IMR-90 (cell line): ENCODE measurements at regions not wholly inside any gene's neighbourhood (a gene's known extent, or its start where the extent isn't known, plus 50 kb on each side); places are given as distances from the start of the nearest gene placed in this dataset.

Experiments used
- ATAC-seq: fragments of 200-7000 bp; cut with Tn5 transposase; 2 replicates; pipeline ENCODE4 v1.9.1; 2020; ENCODE audit warnings: low read depth, mild to moderate bottlenecking, moderate library complexity
- BruUV-seq: library from RNA; stranded (reverse); fragments of 400-500 nt; replicated peaks from 2 replicates; lab custom pipeline; 2021; lab: Mats Ljungman, UMichigan
- CTCF ChIA-PET: fragments of 300-600 bp; formaldehyde crosslinking; extraction: SDS; loops from one replicate; lab custom pipeline; 2021; ENCODE audit warnings: antibody characterized with exemption; lab: Yijun Ruan, JAX
- POLR2A ChIA-PET: fragments of 300-600 bp; sonication (Branson Sonifier 250); formaldehyde crosslinking; loops from one replicate; lab custom pipeline; 2022; ENCODE audit warnings: antibody characterized with exemption; ENCODE audit not compliant: unreplicated experiment; lab: Charles Lee
- DNase-seq: peaks from one replicate; pipeline ENCODE4 v3.0.0; 2013
- H2AFZ ChIP-seq: replicated peaks from 2 replicates; pipeline ENCODE3; 2013; ENCODE audit warnings: low read length, mild to moderate bottlenecking; ENCODE audit not compliant: poor library complexity
- H2AK5ac ChIP-seq: 2 replicates; pipeline ENCODE4 v1.6.1; 2013; ENCODE audit warnings: low read depth, low read length, inconsistent platforms
- H2AK9ac ChIP-seq: replicated peaks from 2 replicates; pipeline ENCODE3; 2013; ENCODE audit warnings: mild to moderate bottlenecking, low read depth, low read length, moderate library complexity; ENCODE audit not compliant: poor library complexity
- H2BK120ac ChIP-seq: 2 replicates; pipeline ENCODE4 v1.6.1; 2013; ENCODE audit warnings: low read depth, low read length, inconsistent platforms
- H2BK15ac ChIP-seq: 3 replicates; pipeline ENCODE4 v1.6.1; 2013; ENCODE audit warnings: low read depth, low read length, inconsistent platforms
- H2BK20ac ChIP-seq: 2 replicates; pipeline ENCODE4 v1.6.1; 2013; ENCODE audit warnings: low read depth, mild to moderate bottlenecking, inconsistent platforms, low read length, moderate library complexity
- H2BK5ac ChIP-seq: 2 replicates; pipeline ENCODE4 v1.6.1; 2013; ENCODE audit warnings: mild to moderate bottlenecking, low read depth, low read length, inconsistent platforms; ENCODE audit not compliant: poor library complexity, severe bottlenecking
- H3K14ac ChIP-seq: replicated peaks from 2 replicates; pipeline ENCODE4 v1.6.1; 2013; ENCODE audit warnings: low read depth, low read length, inconsistent platforms
- H3K18ac ChIP-seq: 2 replicates; pipeline ENCODE4 v1.6.1; 2013; ENCODE audit warnings: low read depth, low read length, control low read depth
- H3K23ac ChIP-seq: 2 replicates; pipeline ENCODE4 v1.6.1; 2013; ENCODE audit warnings: low read depth, low read length, inconsistent platforms
- H3K27ac ChIP-seq: 2 replicates; pipeline ENCODE4 v1.5.1; 2013; ENCODE audit warnings: mild to moderate bottlenecking, control low read depth, low read length; ENCODE audit not compliant: insufficient read depth
- H3K27me3 ChIP-seq: 2 replicates; pipeline ENCODE4 v1.6.1; 2013; ENCODE audit warnings: low read length; ENCODE audit not compliant: control insufficient read depth, insufficient read depth
- H3K36me3 ChIP-seq: 2 replicates; pipeline ENCODE4 v1.6.1; 2013; ENCODE audit warnings: low read length, mixed read lengths; ENCODE audit not compliant: control insufficient read depth, insufficient read depth
- H3K4ac ChIP-seq: 2 replicates; pipeline ENCODE4 v1.6.1; 2013; ENCODE audit warnings: low read depth, low read length, inconsistent platforms
- H3K4me1 ChIP-seq: 2 replicates; pipeline ENCODE4 v1.6.1; 2013; ENCODE audit warnings: low read length, mixed read lengths; ENCODE audit not compliant: control insufficient read depth, insufficient read depth
- H3K4me2 ChIP-seq: 2 replicates; pipeline ENCODE4 v1.6.1; 2013; ENCODE audit warnings: low read depth, mild to moderate bottlenecking, control low read depth, low read length, moderate library complexity
- H3K4me3 ChIP-seq: 2 replicates; pipeline ENCODE4 v1.5.1; 2013; ENCODE audit warnings: low read depth, mild to moderate bottlenecking, control low read depth, low read length, moderate library complexity; ENCODE audit not compliant: insufficient read depth
- H3K56ac ChIP-seq: 2 replicates; pipeline ENCODE4 v1.6.1; 2013; ENCODE audit warnings: low read length, inconsistent platforms; ENCODE audit not compliant: insufficient read depth; ENCODE audit errors: extremely low read depth
- H3K79me1 ChIP-seq, 2 experiments: 2 replicates each; pipeline ENCODE4 v1.6.1; 2013; ENCODE audit warnings: low read length in 2 of 2, inconsistent platforms in 1 of 2, low read depth in 1 of 2
- H3K9ac ChIP-seq: 2 replicates; pipeline ENCODE4 v1.6.1; 2013; ENCODE audit warnings: low read depth, low read length, control low read depth
- H3K9me1 ChIP-seq: 2 replicates; pipeline ENCODE4 v1.6.1; 2013; ENCODE audit warnings: low read length, inconsistent platforms; ENCODE audit not compliant: insufficient read depth
- H3K9me3 ChIP-seq: 2 replicates; pipeline ENCODE4 v1.6.1; 2013; ENCODE audit warnings: low read length; ENCODE audit not compliant: control insufficient read depth, insufficient read depth
- H4K20me1 ChIP-seq: 2 replicates; pipeline ENCODE4 v1.6.1; 2013; ENCODE audit warnings: low read length, inconsistent platforms; ENCODE audit not compliant: insufficient read depth
- H4K5ac ChIP-seq: 2 replicates; pipeline ENCODE4 v1.6.1; 2013; ENCODE audit warnings: mild to moderate bottlenecking, low read depth, low read length, control low read depth
- H4K8ac ChIP-seq, 2 experiments: 2 replicates each; pipeline ENCODE4 v1.6.1; 2013; ENCODE audit warnings: low read depth in 2 of 2, low read length in 2 of 2, control low read depth in 1 of 2, inconsistent platforms in 1 of 2
- H4K91ac ChIP-seq: 2 replicates; pipeline ENCODE4 v1.6.1; 2013; ENCODE audit warnings: low read depth, low read length, inconsistent platforms; ENCODE audit not compliant: insufficient read depth
- BHLHE40 ChIP-seq: fragments of 150-350 bp; IDR thresholded peaks from 2 replicates; pipeline ENCODE4 v1.6.1; 2016; ENCODE audit warnings: mild to moderate bottlenecking, low read depth, low read length
- CEBPB ChIP-seq: IDR thresholded peaks from 2 replicates; pipeline ENCODE4 v1.6.1; 2012; ENCODE audit warnings: low read depth, low read length, improper control_type of control experiment
- CHD1 ChIP-seq: IDR thresholded peaks from 2 replicates; pipeline ENCODE4 v1.6.1; 2012; ENCODE audit warnings: low read depth, low read length, improper control_type of control experiment
- CTCF ChIP-seq: conservative IDR thresholded peaks from 2 replicates; pipeline ENCODE4 v1.5.1; 2012; ENCODE audit warnings: mild to moderate bottlenecking, low read depth, low read length, improper control_type of control experiment
- MAZ ChIP-seq: IDR thresholded peaks from 2 replicates; pipeline ENCODE4 v1.6.1; 2012; ENCODE audit warnings: low read depth, mild to moderate bottlenecking, low read length, improper control_type of control experiment, moderate library complexity, borderline replicate concordance
- RFX5 ChIP-seq: IDR thresholded peaks from 2 replicates; pipeline ENCODE4 v1.8.0; 2012; ENCODE audit warnings: low read depth, mild to moderate bottlenecking, low read length, moderate library complexity
- WGBS, 2 experiments: methylation state at CpG; one replicate each; pipeline versions ENCODE4 v1.1.5 to v1.1.7; 2013; ENCODE audit warnings: missing lambda C conversion rate in 2 of 2; ENCODE audit not compliant: insufficient read length in 1 of 2; ENCODE audit errors: extremely low coverage in 2 of 2; 5-methylcytosine and 5-hydroxymethylcytosine counted together
- dilution Hi-C: fragments of 300-500 bp; cut with HindIII; formaldehyde crosslinking; loops from one replicate; pipeline ENCODE4 v1.14.3; 2018; ENCODE audit warnings: low sequenced_read_pairs; ENCODE audit not compliant: unreplicated experiment
- in situ Hi-C: fragments of 300-500 bp; cut with MboI; formaldehyde crosslinking; loops from 3 replicates; pipeline ENCODE4 v1.14.3; 2019; ENCODE audit warnings: low sequenced_read_pairs, inconsistent platforms, mixed read lengths
- intact Hi-C: fragments of 100-400 bp; cut with micrococcal nuclease; formaldehyde crosslinking; loops from 2 replicates; pipeline ENCODE4 v1.10.0; 2022

- no peaks in the 10 kb centered on the region for H3K27me3 ChIP-seq
- no peak overlapping the region for H3K27ac ChIP-seq
- intact Hi-C loops: no loop called here
- H3K4me3 ChIP-seq: no peak overlapping the region
- no peak overlapping the region for H3K56ac ChIP-seq
- H2BK120ac ChIP-seq: no peak overlapping the region
- H2AK5ac ChIP-seq: no peak overlapping the region
- no peak overlapping the region for H3K4ac ChIP-seq
- no peak overlapping the region for H3K9ac ChIP-seq
- H4K91ac ChIP-seq: no peak overlapping the region
- TF ChIP-seq MAZ (no peak), CTCF (no peak), CHD1 (no peak), RFX5 (no peak), BHLHE40 (no peak), CEBPB (no peak)
- no CpG with 5 or more reads among the region's 1 CpG for WGBS, 2 experiments
- H2AK9ac ChIP-seq: no peak overlapping the region
- no peaks in the 10 kb centered on the region for H4K20me1 ChIP-seq
- ChIA-PET POLR2A (no interaction called here), CTCF (no interaction called here)
- H2AFZ ChIP-seq: no peak overlapping the region
- H3K9me1 ChIP-seq: no peaks in the 10 kb centered on the region
- no peak overlapping the region for H4K5ac ChIP-seq
- dilution Hi-C loops: no loop called here
- BruUV-seq: no TSS peak
- H2BK20ac ChIP-seq: no peak overlapping the region
- H3K4me1 ChIP-seq: no peaks in the 10 kb centered on the region
- no peak overlapping the region for H3K18ac ChIP-seq
- in situ Hi-C loops: no loop called here
- no peak for ATAC-seq
- H4K8ac ChIP-seq: no peak overlapping the region
- DNase-seq: no peak
- H3K36me3 ChIP-seq: no peaks in the 10 kb centered on the region
- H3K23ac ChIP-seq: no peak overlapping the region
- H3K4me2 ChIP-seq: no peak overlapping the region
- no peak overlapping the region for H3K14ac ChIP-seq
- no peak overlapping the region for H2BK5ac ChIP-seq
- no peak overlapping the region for H2BK15ac ChIP-seq
- peaks cover 2% of the 10 kb centered on the region for H3K9me3 ChIP-seq
- no peaks in the 10 kb centered on the region for H3K79me1 ChIP-seq
Observed at GRCh38 chr16:18072161-18072560, 264.4 kb downstream of the NPIPA8 start.
